GM18499 (cell line): ENCODE measurements at regions not wholly inside any gene's neighbourhood (a gene's known extent, or its start where the extent isn't known, plus 50 kb on each side); places are given as distances from the start of the nearest gene placed in this dataset.

Experiments
- ATAC-seq: cut with Tn5 transposase; IDR thresholded peaks from one replicate; pipeline ENCODE4 v1.9.1; 2021; ENCODE audit warnings: moderate number of reproducible peaks; ENCODE audit not compliant: insufficient read depth, unreplicated experiment

DNA sequence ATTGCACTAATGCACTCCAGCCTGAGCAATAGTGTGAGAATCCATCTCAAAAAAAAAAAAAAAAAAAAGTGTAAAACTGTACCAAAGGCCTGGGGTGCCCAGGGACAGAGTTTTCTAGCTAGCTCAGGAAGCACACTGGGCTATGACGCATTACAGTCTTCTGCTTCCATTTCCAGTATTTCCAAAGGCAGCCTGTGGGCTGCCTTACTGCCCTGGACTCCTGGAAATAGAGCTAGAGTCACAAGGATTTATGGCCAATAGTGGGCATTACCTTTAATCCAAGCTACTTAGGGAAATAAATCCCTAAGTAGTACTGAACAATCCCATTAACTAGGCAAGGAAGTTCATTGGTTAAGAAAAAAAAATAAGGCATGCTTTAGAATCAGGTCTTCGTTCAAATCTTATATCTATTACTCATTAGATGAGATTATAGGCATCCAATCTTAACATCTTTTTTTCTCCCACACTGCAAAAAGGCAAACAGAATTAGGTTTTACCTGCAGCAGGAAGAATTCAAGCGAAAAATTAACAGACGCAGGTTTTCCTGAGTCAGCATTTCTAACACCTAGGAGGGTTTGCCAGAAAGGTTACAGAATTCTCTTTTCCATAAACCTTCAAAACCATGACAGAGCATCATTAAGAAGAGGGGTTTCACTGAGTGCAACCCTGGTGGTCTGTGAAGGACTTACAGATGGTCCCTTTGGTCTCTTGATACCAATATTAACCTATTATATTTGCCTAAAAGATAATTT is 85.6 kb upstream of the CCDC112 start:
- no peak for ATAC-seq

DNA sequence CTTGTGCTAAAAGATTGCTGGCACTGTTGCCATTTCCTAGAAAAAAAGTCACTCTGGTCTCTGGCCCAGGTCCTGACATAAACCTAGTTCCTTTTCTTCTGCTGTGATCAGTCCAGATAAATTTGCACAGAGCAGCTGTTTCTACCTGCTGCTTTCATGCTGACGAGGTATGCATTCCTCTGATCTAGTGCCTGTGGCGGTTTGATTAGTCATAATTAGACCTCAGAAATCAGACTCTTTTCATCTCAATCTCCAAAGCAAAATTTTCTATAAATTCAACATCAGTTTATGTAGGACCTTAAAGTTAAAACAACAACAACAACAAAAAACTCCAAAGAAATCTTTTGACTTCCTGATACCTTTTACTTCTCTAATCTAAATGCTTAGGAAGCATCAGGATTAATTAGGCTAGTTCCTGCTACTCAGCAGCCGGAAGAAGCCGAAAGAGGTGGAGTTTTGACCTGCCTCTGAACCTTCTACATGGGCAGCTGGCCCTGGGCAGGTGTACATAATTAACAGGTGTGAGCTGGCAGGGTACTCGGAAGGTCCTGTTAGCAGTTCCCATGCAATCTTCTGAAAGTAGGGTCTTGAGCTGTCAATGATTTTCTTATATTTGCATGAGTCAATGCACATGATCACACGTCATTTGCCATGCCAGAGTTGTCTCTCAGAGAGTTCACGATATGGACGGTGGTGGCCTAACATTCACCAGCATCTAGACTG is 83.3 kb upstream of the CCDC112 start:
- ATAC-seq, result peak; percentile 63

DNA sequence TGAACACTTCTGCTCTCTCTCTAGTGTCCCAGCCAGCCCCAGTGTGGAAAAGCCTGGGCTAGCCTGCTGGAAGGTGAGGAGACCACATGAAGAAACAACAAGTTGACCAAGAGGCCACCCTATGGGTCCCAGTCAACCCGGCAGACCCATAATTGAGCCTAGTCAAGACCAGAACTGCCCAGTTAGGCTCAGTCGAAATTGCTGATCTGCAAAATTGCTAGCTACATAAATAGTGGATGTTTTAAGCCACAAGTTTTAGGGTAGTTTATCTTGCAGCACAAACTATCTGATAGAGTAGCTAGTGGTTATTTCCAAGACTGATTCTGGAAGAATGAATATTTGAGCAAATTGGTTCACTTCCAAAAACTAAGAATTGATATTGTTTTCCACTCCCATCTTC is 82.3 kb upstream of the CCDC112 start:
- no peak for ATAC-seq

DNA sequence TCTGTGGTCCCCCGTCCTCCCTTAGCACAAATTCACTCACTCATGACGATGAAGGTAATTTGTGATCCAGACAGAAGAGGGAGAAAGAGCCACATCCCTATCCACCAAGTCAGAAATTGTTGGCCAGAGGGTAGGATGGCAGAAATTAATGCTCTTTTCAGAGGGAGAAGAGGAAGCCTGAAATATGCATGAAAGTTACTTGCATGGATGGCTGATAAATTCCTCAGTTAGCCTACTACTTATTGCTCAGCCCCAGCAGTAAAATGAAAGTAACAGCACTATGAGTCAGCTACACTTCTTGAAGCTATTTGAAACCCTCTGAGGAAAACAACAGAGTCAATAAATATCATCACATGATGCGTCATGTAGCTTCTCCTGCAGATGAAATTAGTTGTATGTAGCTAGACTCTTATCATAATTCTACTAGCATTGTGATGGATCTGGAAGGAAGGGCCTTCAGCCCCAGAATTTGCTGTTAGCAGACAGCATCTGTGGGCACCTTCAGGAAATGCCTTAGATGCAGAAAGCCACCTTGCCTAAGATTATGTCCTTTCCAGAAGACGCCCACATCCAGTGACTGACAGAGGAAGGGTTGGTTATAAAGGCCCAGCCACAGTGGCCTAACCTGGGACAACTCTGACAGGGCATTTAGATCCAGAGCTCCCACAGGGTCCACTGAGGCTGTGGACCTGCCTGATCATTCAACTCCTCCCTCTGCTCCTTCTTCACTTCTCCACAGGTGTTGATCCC is 81.2 kb upstream of the CCDC112 start:
- ATAC-seq, result peak; percentile 59

DNA sequence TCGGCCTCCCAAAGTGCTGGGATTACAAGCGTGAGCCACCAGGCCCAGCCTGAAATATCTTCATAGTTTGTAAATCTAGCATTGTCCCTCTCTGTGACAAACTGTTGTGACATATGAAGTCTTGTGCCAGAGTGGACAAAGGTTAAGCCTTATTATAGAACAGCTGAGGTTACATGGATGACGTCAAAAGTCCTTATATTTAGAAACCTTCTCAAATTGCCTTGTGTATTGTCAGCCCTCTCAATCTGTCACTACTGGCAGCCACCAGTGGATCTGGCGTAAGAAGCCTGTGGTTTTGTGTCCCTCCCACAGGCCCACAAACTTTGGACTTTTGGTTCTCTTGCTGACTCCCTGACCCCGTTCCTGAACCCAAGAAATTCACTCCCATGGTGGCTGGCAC is 79.4 kb upstream of the CCDC112 start:
- ATAC-seq, result no peak

DNA sequence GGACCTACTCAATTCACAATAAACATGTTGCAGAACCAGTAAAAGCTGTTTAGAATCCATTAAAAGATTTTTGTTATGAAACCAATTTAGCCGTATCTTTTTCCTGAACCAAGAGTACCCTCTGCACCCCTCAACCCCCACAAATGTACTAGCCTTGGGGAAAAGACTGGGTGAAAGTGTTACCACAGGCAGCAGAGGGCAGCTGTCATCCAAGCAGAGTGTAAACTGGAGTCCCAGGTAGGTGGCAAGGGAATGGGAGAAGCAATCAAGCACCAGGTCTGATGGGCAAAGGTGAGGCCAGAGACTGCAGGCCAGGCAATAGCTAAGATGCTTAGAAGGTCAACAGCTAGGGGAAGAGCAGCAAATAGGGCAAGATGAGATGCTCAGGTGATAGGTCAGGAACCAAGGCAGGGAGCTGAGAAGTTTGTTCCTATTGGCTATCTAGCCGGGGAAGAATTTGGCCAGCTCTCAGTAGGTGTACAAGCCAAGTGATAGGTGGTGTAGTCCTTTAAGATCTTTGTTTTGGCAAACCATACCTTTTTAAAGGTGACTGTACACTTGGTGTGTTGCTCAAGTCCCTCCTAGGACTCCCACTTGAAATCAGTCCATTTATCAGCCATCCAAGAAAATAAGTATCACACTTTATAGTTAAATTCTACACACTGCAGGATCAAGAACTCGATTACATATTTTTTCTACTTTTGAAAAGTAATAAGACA is 77.8 kb upstream of the CCDC112 start:
- no peak for ATAC-seq

DNA sequence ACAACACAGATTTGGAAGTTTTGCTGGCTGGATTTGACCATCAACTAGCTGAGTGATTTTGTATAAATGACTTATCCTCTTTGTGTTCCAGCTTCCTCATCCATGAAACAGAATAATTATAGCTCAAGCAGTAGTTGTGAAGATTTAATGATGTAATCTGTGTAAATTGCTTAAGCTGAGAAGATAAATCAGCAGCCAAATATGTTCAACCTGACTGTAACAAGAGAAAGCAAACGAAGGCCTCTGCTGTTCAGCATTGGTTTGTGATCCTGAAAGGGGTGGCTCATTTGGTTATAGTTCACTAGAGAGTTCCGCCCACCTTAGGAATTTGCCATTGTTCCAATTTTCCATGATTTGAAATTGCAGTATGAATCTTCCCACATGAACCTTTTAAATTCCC is 75.7 kb upstream of the CCDC112 start:
- no peak for ATAC-seq

DNA sequence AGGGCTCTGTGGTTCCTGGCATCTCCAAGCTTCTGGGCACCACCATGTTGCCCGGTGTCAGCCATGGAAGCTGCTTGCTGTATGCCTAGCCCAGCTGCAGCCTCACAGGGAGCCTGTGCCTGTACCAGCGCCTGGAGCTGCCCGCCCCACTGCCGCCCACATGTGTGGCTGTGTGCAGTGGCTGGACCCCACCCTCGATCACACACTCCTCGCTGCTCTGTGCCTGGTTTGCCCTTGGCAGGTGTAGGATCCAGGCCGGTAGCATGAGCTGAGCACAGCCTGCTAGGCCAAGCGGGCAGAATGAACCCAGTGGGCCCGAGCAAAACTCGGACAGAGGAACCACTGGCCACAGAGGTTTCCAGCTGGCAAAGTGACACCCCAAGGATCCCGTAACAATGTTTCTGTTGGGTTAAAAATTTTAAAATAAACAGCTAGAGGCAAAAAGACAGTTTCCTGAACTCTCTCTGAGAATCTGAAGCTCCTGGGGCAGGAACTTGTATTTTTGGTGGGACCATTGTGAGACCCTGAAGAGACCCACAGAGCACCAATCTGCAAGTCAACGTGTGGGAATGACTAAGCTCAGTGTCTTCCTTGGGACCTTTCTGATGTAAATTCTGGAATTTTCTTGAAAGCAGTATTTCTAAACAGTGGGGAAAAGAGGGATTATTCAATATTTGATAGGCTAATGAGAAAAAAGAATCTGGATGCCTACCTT is 73.1 kb upstream of the CCDC112 start:
- no peak for ATAC-seq

DNA sequence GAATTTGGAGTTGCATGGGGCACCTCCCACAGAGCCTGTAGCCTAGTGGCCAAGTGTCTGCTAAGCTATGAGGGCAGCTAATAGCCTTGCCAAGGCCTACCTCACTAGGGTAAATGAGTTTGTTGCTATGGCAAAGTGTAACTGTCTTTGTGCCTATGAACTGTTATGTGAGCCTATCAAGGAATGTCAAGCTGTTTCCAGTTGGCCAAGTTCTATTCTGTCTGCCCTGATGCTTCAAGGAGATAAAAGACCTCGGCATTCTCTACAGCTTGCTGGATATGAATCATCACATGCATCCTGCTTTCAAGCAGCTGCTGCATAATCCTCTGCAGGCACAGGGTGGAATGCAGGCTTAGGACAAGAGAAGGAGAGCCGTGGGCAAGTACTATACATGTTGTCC is 69.8 kb upstream of the CCDC112 start:
- ATAC-seq, result no peak

DNA sequence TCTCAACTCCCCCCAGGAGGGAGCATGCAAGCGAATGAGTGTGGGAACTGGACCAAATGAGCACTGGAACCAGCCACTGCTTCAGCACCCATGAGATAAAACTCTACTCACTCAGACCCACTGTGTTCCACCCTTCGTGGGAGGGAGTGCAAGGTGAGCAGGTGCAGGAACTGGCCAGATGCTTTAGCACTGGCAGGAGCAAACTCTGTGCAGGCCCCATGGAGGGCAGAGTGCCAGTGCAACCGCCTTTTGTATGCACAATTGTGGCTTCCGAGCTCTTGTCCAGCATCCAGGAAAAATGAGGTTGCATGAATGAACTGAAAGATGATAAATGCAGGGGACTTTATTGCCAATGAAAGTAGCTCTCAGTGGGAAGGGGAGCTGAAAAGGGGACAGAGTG is 67.4 kb upstream of the CCDC112 start:
- ATAC-seq, result no peak

DNA sequence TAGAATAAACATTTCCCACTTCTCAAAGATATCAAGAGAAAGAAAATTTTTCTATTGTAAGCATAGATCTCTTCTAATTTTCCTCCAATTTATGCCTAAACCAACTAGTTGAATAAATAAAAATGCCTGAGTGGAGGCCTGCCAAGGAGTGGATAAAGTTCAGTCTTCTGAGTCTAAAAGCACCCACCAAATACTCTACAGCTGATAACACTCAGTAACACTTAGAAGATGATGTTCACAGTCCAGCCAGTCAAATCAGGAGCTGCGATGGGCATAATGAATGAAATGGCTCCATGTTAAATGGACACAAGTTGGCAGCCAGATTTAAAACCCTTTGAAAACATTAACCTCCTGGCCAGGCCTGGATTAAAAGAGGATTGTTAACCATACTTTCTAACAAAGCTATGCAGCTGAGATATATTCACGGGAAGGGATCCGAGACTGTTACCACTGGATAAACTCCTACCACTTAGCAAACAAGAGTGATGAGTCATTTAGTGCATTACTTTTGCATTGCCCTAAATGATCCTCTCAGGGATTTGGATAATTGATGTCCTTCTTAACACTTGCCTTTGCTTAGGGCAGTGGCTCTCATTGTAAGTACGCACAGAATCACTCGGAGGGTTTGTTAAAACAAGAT is 63.7 kb upstream of the CCDC112 start:
- ATAC-seq, result no peak

DNA sequence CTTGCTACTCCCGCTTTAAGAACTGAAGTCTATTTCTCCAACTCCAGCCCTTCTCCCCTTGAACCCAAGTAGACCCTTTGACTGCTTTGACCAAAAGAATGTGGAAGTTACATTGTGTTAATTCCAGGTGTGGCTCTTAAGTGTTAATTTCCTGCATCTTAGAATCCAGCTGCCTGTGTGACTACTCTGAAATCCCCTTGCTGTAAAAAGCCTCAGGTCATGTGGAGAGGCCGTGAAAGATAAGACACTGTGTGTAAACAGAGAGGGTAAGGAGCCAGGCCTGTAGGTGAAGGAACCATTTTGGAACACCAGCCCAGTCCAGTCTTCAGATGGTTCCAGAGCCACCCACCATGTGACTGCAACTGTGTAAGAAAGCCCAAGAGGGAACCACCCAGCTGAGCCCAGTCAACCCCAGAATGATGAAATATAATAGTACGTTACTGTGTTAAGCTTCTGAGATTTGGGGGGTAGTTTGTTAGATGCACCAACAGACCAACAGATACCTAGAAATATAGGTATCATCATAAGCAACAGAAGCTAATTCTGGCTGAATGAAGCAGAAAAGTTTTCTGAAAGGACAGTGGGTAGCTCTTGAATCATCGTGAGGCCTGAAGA is 59.4 kb upstream of the CCDC112 start:
- no peak for ATAC-seq

DNA sequence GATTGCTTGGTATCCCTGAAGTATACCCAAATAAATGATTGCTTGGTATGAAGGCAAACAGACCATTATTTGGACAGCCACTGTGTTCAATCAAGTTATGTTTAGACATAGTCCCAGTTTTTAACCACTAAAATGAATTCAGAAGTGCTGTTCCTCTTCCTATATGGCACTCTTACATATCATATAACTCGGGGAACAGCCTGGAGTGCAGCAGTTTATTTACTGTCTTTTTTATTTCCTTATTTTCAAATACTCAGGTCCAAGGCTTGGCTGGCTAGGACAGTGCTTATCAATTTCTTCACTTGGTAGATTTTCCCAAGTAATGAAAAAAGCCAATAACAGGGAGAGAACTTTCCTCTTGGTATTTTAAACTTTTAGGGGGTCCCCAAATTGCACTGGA is 58.6 kb upstream of the CCDC112 start:
- ATAC-seq, result no peak

DNA sequence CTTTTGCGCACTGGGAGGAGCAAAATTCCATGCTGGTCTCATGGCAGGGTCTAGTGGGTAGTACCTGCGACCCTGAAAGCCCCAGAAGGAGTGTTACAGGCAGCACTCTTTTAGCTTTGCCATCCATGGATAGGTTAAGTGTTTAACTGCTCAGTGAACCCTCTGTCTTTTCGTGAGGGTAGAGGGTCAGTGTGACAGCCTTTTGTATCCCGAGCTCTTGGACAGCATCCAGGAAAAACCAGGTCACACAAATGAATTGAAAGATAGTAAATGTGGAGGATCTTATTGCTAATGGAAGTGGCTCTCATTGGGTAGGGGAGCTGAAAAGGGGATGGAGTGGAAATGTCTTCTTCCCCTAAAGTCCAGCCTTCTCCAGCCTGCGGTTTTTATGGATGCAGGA is 57.8 kb upstream of the CCDC112 start:
- no peak for ATAC-seq

DNA sequence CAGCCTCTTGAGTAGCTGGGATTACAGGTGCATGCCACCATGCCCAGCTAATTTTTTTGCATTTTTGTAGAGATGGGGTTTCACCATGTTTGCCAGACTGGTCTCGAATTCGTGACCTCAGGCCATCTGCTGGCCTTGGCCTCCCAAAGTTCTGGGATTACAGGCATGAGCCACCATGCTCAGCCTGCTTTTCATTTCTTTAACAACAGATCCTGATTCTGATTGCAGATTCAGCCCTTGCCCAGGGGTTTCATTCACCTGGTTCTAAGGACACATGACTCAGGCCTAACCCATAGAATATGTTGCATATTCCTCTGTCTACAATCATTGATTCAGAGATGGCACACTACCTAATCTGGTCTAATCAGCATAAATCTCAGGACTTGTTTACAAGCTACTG is 56.1 kb upstream of the CCDC112 start:
- ATAC-seq, result no peak

DNA sequence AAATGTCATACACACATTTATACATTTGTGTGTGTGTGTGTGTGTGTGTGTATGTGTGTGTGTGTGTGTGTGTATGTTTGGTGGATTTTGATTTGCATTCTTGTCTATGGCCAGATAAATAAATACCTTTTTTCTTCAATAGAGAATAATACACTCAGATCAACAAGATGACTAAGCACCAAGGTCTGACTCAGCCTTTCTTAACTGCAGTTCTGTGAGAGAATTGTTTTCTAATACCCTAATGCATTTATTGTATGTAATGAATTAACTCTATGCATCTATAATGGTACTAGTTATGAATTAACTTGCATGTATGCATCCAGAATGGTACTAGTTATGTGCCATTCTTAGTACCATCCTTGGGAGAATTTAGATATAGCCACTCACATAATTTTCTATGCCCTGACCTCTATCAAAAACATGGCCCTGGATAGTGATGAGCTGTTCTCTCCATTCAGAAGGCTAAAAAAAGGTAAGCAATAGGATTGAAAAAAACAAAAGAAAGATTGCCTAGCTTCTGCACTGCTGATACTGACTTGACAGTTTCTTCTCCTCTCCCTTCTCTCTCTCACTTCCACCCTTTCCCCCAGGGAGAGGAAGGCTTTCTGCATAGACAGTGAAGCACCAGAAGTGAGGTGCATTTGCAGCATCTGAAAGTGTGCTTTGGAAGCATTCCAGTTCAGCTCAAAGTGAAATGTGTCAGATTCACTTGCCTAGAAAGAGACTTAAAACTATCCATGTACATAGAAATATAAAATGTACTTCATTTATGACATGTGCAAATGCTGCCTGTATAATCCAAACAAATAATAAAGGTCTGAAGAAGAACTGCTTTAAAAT is 55.1 kb upstream of the CCDC112 start:
- ATAC-seq, result no peak

DNA sequence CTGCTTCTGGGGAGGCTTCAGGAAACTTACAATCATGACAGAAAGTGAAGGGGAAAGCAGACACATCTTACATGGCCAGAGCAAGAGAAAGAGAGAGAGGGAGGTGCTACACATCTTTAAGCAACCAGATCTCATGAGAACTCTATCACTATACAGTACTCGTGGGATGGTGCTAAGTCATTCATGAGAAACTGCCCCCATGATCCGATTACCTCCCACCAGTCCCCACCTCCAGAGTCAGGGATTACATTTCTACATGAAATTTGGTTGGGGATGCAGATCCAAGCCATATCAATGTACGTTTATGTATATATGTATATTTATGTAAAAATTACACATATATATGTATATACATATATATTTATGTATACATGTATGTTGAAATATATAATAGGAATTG is 54.4 kb upstream of the CCDC112 start:
- no peak for ATAC-seq
